ENCODE measurements at regions not wholly inside any gene's neighbourhood (a gene's known extent, or its start where the extent isn't known, plus 50 kb on each side); places are given as distances from the start of the nearest gene placed in this dataset.

- no peak for DNase-seq (ENCODE audit: low read depth)
- H3K4me3 ChIP-seq (ENCODE audit: low read length), result no peak overlapping the region
- no peak for TF ChIP-seq CTCF (conservative IDR thresholded peaks at IDR 0.05; ENCODE audit: low read length)
Measured at GRCh38 chr4:181061787-181062186, 1181.4 kb upstream of the TENM3 start.

GRCh38 chr4:181063212-181063611, 1180.0 kb upstream of the TENM3 start:
- TF ChIP-seq CTCF (conservative IDR thresholded peaks at IDR 0.05; ENCODE audit: low read length), result no peak
- DNase-seq (ENCODE audit: low read depth), result no peak
- H3K4me3 ChIP-seq (ENCODE audit: low read length), result no peak overlapping the region

- DNase-seq (ENCODE audit: low read depth), result no peak
- no peak overlapping the region for H3K4me3 ChIP-seq (ENCODE audit: low read length)
- TF ChIP-seq CTCF (conservative IDR thresholded peaks at IDR 0.05; ENCODE audit: low read length), result no peak
Measured at GRCh38 chr4:181077341-181077740, 1165.9 kb upstream of the TENM3 start.

- TF ChIP-seq CTCF (conservative IDR thresholded peaks at IDR 0.05; ENCODE audit: low read length), result no peak
- no peak overlapping the region for H3K4me3 ChIP-seq (ENCODE audit: low read length)
- DNase-seq (ENCODE audit: low read depth), result peak; percentile 42
Measured at GRCh38 chr4:181078196-181078595, 1165.0 kb upstream of the TENM3 start.

- no peak overlapping the region for H3K4me3 ChIP-seq (ENCODE audit: low read length)
- no peak for TF ChIP-seq CTCF (conservative IDR thresholded peaks at IDR 0.05; ENCODE audit: low read length)
- DNase-seq (ENCODE audit: low read depth), result peak; percentile 6
Measured at GRCh38 chr4:181083757-181084361, 1159.3 kb upstream of the TENM3 start.

- peak; percentile 4 for DNase-seq (ENCODE audit: low read depth)
- no peak overlapping the region for H3K4me3 ChIP-seq (ENCODE audit: low read length)
- TF ChIP-seq CTCF (conservative IDR thresholded peaks at IDR 0.05; ENCODE audit: low read length), result no peak
Measured at GRCh38 chr4:181085557-181085956, 1157.6 kb upstream of the TENM3 start.

GRCh38 chr4:181105487-181105886, 1137.7 kb upstream of the TENM3 start:
- no peak for DNase-seq (ENCODE audit: low read depth)
- no peak overlapping the region for H3K4me3 ChIP-seq (ENCODE audit: low read length)
- TF ChIP-seq CTCF (conservative IDR thresholded peaks at IDR 0.05; ENCODE audit: low read length), result no peak
